GM10266 (cell line): ENCODE measurements at regions not wholly inside any gene's neighbourhood (a gene's known extent, or its start where the extent isn't known, plus 50 kb on each side); places are given as distances from the start of the nearest gene placed in this dataset.

Experiments
- DNase-seq: peaks from one replicate; pipeline ENCODE4 v3.0.0; 2012; ENCODE audit errors: extremely low spot score
- TF ChIP-seq, protein P1 (sequence below): IDR thresholded peaks from 2 replicates; pipeline ENCODE4 v1.5.1; 2012; ENCODE audit warnings: mild to moderate bottlenecking, low read depth; ENCODE audit not compliant: control insufficient read depth, insufficient read depth; ENCODE audit errors: missing control alignments

DNA sequence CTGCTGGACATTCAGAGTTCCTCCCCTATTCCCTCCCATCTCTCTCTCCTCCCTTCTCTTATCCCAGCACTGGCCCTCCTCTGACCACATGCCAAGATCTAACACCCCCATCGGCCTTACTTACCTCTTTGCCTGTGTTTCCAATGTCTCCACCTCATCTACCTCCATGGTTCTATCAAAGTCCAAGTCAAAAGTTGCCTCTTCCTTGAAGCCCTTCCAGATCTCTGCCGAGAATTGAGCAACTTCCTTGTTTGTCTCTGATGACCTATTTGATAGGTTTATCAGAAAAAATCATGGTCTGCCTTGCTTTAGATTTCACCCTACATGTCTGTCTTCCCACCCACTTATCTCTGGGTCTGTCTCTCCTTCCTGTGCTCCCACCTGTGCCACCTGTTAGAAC lies 69.7 kb upstream of the ITGA11 start:
- DNase-seq, result no peak
- TF ChIP-seq, protein P1, sequence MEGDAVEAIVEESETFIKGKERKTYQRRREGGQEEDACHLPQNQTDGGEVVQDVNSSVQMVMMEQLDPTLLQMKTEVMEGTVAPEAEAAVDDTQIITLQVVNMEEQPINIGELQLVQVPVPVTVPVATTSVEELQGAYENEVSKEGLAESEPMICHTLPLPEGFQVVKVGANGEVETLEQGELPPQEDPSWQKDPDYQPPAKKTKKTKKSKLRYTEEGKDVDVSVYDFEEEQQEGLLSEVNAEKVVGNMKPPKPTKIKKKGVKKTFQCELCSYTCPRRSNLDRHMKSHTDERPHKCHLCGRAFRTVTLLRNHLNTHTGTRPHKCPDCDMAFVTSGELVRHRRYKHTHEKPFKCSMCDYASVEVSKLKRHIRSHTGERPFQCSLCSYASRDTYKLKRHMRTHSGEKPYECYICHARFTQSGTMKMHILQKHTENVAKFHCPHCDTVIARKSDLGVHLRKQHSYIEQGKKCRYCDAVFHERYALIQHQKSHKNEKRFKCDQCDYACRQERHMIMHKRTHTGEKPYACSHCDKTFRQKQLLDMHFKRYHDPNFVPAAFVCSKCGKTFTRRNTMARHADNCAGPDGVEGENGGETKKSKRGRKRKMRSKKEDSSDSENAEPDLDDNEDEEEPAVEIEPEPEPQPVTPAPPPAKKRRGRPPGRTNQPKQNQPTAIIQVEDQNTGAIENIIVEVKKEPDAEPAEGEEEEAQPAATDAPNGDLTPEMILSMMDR, result no peak

DNA sequence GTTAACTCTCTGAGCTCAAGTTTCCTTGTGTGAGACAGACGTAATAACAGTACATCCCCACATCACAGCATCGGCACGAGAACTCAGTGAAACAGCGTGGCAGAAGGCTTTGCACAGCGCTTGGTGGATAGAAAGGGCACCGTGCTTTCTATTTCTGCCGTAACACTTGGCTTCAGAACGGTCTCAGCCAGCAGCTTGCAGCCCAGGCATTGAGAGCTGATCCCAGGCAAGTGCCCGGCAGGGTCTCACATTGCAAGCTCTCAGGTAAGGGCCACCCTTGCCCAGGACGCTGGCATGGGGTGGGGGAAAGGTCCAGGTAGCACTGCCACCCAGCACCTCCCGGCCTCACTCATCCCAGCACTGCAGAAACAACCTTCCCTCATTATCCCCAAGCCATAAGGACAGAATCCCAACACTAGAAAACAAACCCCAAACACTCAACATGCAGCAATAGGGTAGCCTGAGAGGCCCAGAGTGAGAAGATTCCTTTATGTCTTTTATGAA lies 70.5 kb upstream of the ITGA11 start:
- no peak for DNase-seq
- TF ChIP-seq, protein P1, result no peak

DNA sequence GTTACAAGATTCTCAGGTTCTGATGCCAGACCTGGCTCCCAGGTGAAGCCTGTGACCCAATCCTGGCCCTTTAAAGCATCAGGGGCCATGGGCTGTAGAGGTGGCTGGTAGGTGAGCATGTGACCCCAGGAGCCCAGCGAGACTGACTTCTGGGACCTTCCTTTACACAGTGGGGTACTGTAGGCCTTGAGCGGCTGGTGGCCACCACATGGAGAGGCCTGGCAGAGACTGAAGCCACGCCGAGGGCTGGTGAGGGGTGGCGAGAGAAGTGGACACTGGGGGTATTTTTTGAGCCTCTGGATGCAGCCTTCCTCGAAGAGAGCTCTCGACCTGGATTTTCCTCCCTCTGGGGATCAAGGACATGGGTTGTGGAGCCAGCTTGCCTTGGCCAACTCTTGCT lies 71.2 kb upstream of the ITGA11 start:
- TF ChIP-seq, protein P1, result no peak
- DNase-seq, result no peak

DNA sequence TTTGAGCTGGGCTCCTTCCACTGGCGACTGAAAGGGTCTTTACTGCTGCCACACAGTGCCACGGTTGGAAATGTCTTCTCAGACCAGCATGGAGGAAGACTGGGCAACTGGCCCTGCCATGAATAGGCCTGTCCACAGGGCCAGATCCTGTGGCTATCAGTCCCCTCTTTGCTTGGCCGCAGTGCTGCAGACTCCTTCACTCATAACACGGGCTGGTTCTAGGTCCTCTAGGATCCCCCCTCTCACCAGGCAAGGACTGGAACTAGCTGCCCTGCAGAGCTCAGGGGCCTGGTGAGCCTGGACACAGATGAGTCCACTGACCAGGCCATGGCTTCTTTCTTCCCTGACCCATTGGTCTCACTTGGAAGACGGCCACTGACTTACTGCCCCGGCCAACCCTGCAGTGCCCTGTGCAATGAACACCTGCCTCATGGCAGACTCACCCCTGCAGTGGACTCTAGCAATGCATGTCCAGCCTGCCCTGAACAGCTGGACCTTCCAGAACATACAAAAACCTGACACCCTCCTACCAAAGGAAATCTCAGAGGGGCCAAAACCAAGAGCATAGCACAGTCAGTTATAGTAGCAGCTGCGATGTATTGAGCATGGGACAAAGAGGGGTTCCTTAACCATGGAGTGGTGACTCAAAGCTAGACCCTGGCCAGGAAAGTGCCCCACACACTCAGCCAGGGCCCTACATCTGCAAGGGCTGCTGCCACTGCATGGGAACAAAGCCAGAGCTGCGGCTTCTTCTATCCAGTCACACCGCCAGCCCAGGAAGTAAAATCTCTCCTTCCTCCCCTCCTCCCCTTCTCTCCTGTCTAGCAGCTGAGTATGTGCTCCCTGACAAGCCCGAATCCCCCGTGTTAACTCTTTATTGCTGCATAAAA lies 72.1 kb upstream of the ITGA11 start:
- TF ChIP-seq, protein P1, result no peak
- no peak for DNase-seq

DNA sequence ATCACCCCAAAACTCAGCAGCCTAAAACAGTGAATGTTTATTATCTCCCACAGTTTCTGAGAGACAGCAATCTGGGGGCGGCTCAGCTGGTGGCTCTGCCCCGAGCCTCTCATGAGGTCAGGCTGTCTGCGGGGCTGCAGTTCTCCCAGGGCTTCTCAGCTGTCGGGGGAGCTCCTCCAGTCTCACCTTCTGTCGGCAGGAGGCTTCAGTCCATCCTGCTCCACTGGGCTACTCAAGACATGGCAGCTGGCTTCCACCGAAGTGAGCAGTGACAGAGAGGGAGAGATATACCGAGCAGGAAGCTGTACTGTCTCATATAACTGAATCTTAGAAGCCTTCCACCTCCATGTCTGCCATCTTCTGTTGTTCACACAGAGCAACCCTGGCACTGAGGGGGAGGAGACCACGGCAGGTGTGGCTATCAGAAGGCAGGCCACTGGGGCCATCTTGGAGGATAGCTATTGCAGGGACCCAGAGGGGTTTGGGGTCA lies 72.8 kb upstream of the ITGA11 start:
- TF ChIP-seq, protein P1, result no peak
- DNase-seq, result no peak

DNA sequence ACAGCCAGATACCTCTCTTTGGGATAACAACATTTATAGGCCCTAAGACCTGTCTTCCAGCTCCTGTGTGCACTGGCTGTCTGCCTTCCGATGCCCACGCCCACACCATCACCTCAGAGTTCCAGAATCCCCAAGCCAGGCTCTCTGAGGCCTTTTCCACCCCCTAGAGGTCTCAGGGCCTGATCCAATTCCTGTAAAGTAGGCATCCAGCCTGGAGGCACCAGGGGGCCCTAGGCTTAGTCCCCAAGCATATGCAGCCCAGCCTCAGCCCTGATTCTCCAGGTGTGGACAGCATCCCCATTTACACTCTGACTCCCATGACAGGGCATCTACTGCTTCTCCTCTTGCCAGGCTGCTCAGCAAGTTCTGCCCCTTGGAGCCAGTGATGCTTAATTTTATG lies 72.7 kb upstream of the CORO2B start:
- DNase-seq, result no peak
- TF ChIP-seq, protein P1, result no peak

DNA sequence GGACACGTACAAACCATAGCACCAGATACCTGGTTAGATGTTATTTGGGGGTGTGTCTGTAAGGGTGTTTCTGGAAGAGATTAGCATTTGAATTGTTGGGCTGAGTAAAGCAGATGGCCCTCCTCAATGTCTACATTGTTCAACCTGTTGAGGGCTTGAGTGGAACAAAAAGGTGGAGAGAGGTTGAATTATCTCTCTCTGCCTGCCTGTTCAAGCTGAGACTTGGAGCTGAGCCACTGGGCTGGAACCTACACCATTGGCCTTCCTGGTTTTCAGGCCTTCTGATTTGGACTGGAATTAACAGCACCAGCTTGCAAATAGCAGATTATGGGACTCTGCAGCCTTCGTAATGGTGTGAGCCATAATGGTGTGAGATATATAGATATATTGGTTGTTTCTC lies 71.3 kb upstream of the CORO2B start:
- DNase-seq, result no peak
- TF ChIP-seq, protein P1, result no peak
